ENCODE measurements at regions not wholly inside any gene's neighbourhood (a gene's known extent, or its start where the extent isn't known, plus 50 kb on each side); places are given as distances from the start of the nearest gene placed in this dataset.

DNA sequence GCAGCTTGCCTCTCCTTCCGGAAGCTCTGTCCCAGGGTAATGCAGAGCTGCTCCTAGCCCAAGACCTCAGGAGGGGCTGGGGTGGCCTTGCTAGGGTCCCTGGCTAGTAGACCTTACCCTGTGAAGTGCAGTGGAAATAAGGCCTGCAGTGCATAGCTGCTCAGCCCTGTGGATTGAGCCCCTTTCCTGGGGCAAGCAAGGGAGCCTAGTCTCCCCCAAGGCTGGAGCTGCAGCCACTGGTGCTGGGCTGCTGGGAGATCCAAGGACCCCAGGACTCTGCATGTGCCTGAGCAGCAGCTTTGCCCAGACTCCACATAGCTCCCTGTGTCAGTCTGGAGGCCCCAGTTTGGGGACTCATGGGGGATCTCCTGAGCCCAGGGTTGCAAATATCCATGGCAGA lies 57.9 kb downstream of the FANCF start:
- TF ChIP-seq ZFX (IDR thresholded peaks at IDR 0.05; ENCODE audit: borderline replicate concordance), result no peak
- TF ChIP-seq, protein P1, sequence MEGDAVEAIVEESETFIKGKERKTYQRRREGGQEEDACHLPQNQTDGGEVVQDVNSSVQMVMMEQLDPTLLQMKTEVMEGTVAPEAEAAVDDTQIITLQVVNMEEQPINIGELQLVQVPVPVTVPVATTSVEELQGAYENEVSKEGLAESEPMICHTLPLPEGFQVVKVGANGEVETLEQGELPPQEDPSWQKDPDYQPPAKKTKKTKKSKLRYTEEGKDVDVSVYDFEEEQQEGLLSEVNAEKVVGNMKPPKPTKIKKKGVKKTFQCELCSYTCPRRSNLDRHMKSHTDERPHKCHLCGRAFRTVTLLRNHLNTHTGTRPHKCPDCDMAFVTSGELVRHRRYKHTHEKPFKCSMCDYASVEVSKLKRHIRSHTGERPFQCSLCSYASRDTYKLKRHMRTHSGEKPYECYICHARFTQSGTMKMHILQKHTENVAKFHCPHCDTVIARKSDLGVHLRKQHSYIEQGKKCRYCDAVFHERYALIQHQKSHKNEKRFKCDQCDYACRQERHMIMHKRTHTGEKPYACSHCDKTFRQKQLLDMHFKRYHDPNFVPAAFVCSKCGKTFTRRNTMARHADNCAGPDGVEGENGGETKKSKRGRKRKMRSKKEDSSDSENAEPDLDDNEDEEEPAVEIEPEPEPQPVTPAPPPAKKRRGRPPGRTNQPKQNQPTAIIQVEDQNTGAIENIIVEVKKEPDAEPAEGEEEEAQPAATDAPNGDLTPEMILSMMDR (IDR thresholded peaks at IDR 0.05), result no peak
- H3K27ac ChIP-seq, result no peak overlapping the region

DNA sequence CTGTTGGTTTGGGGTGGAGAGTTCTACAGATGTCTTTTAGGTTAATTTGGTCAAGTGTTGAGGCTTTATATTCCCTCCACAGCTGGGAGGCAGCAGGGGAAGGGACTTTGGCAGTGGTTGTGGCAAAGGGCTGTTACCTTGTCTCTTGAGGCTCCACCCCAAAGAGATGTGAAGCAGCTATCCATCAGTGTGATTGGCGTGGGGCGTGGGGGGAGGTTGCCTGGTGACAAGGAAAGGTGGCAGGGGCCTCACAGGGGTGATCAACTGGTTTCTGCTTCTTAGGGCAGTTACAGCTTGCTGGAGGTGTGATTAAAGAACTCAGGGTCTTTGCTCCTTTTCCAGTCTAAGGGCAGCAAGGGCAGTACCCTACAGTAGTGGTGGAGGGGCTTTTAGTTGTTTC lies 59.3 kb downstream of the FANCF start:
- no peak overlapping the region for H3K27ac ChIP-seq
- TF ChIP-seq, protein P1 (IDR thresholded peaks at IDR 0.05), result no peak
- TF ChIP-seq ZFX (IDR thresholded peaks at IDR 0.05; ENCODE audit: borderline replicate concordance), result no peak

DNA sequence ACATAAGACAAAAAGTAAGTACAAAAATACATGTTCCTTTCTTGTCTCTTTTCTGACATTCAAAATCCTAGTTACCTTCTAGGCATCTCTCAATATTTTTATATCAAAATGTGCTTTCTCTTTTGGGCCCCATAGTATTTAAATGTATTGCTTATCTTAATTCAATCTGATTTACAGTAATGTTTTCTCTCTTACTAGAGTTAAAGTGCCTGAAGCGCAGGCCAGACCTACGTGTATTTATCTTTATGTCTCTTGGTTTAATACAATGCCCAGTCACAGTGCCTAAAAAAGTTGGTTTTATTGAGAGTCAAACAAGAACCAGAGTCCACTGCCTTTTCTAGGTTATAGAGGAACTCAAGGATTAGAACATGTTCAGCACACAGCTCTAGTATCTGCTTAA lies 64.3 kb downstream of the FANCF start:
- no peak for TF ChIP-seq ZFX (IDR thresholded peaks at IDR 0.05; ENCODE audit: borderline replicate concordance)
- TF ChIP-seq, protein P1 (IDR thresholded peaks at IDR 0.05), result no peak
- H3K27ac ChIP-seq, result no peak overlapping the region

DNA sequence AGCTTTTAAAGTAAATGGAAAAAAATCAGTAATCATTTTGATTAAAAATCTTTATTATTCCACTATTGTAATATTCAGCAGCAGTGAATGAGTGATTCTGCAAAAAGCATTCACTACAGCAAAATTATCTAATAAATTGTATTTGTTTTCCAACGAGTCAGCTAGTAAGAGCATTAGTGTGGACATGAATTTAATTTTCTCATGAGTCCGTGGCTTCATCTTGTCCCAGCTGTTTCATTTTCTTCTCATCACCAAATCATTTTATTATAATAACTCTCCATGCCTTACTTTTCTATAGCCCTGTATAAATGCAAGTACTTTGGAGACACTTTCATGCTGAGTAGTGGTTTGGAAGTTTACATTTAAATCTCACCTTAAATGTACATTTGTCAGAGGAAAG lies 66.2 kb downstream of the FANCF start:
- H3K27ac ChIP-seq, result no peak overlapping the region
- no peak for TF ChIP-seq ZFX (IDR thresholded peaks at IDR 0.05; ENCODE audit: borderline replicate concordance)
- TF ChIP-seq, protein P1 (IDR thresholded peaks at IDR 0.05), result no peak

DNA sequence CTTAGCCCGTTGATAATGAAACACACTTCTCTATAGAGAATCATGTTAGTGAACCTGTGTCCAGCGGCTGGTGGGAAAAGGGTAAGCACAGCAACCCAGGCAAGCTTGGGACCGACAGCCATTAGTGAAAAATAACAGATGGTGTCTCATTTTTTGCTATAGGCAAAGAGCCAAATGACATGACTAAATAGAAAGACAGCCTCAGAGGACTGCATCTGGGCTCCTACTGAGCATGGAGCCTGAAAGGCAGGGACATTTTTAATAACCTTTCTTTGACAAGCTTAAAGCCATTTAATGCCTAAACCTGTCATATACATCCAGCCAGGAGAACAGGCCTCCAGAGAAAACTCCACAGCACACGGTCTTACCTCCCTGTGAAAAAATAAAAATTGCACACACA lies 67.0 kb downstream of the FANCF start:
- no peak overlapping the region for H3K27ac ChIP-seq
- TF ChIP-seq ZFX (IDR thresholded peaks at IDR 0.05; ENCODE audit: borderline replicate concordance), result no peak
- TF ChIP-seq, protein P1 (IDR thresholded peaks at IDR 0.05), result no peak

DNA sequence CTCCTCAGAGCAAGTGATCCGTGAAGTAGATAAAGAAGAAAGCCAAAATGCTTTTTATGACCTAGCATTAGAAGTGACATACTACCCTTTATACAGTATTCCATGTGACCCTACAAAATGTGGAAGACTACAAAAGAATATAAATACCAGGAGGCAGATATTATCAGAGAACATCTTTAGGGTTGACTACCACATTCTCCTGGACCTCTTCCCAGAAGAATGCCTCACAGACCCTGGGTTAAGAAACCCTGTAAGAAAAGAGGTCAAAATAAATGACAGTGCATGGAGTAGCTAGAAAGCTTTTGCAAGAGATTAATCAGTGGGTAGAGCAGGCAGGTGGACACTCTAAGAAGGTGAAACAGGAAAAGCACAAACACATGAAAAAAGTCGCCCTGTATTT lies 69.2 kb downstream of the FANCF start:
- H3K27ac ChIP-seq, result no peak overlapping the region
- no peak for TF ChIP-seq ZFX (IDR thresholded peaks at IDR 0.05; ENCODE audit: borderline replicate concordance)
- TF ChIP-seq, protein P1 (IDR thresholded peaks at IDR 0.05), result no peak

DNA sequence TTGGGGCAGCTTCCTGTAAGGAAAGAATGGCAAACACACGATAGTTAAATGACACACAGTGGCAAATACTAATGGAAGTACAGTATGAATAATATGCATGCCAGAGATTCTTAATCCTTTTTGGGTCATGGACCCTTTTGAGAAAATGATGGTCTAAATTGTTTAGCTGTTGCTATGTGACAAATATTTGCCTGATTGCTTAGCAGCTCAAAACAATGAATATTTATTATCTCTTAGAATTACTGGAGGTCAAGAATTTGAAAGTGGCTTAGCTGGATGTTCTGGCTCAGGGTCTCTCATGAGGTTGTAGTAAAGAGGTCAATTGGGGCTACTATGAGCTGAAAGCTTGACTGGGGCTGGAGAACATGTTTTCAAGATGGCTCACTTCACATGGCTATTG lies 69.7 kb downstream of the FANCF start:
- no peak for TF ChIP-seq ZFX (IDR thresholded peaks at IDR 0.05; ENCODE audit: borderline replicate concordance)
- TF ChIP-seq, protein P1 (IDR thresholded peaks at IDR 0.05), result no peak

More for the DNA sequence above, 69.7 kb downstream of the FANCF start:
- no peak overlapping the region for H3K27ac ChIP-seq
